H1 (cell line): ENCODE measurements at regions not wholly inside any gene's neighbourhood (a gene's known extent, or its start where the extent isn't known, plus 50 kb on each side); places are given as distances from the start of the nearest gene placed in this dataset.

ENCODE experiments used
- CTCF ChIA-PET: fragments of 300-600 bp; sonication (Branson Sonifier 250); formaldehyde crosslinking; loops from one replicate; lab custom pipeline; 2021; ENCODE audit not compliant: partially characterized antibody; lab: Charles Lee
- POLR2A ChIA-PET: fragments of 300-600 bp; sonication (Branson Sonifier 250); formaldehyde crosslinking; loops from one replicate; lab custom pipeline; 2021; ENCODE audit warnings: inconsistent platforms; ENCODE audit not compliant: partially characterized antibody; lab: Charles Lee
- DNase-seq, 2 experiments: peaks; one replicate each; pipeline versions ENCODE4 v3.0.0 to v3.0.0-alpha.2; 2010 to 2022; ENCODE audit warnings: low spot score in 2 of 2, low read depth in 1 of 2, mixed read lengths in 1 of 2
- FAIRE-seq: peaks from 2 replicates; lab custom pipeline; 2011; peaks lifted over from hg19 to GRCh38; lab: Jason Lieb, UNC
- H2AFZ ChIP-seq: 2 replicates; pipeline ENCODE4 v1.8.1; 2012; ENCODE audit warnings: low read length, inconsistent platforms
- H2AK5ac ChIP-seq: 2 replicates; pipeline ENCODE4 v1.6.1; 2013; ENCODE audit warnings: low read depth, low read length
- H2BK120ac ChIP-seq: replicated peaks from 2 replicates; pipeline ENCODE3; 2013; ENCODE audit warnings: low read depth, low read length, inconsistent platforms
- H2BK12ac ChIP-seq: 2 replicates; pipeline ENCODE4 v1.6.1; 2013; ENCODE audit warnings: low read depth, low read length
- H2BK15ac ChIP-seq: 2 replicates; pipeline ENCODE4 v1.6.1; 2013; ENCODE audit warnings: low read length
- H2BK20ac ChIP-seq: 2 replicates; pipeline ENCODE4 v1.6.1; 2013; ENCODE audit warnings: low read length
- H2BK5ac ChIP-seq: 2 replicates; pipeline ENCODE4 v1.6.1; 2013; ENCODE audit warnings: low read depth, low read length
- H3K14ac ChIP-seq: 2 replicates; pipeline ENCODE4 v1.6.1; 2013; ENCODE audit warnings: inconsistent platforms; ENCODE audit not compliant: insufficient read length
- H3K18ac ChIP-seq: 2 replicates; pipeline ENCODE4 v1.6.1; 2013; ENCODE audit warnings: low read length; ENCODE audit errors: extremely low read depth
- H3K23ac ChIP-seq: 2 replicates; pipeline ENCODE4 v1.6.1; 2013; ENCODE audit warnings: inconsistent platforms; ENCODE audit not compliant: insufficient read length
- H3K23me2 ChIP-seq: 2 replicates; pipeline ENCODE4 v1.6.1; 2013; ENCODE audit warnings: low read depth, low read length
- H3K27ac ChIP-seq: 2 replicates; pipeline ENCODE4 v1.6.1; 2011; ENCODE audit warnings: low read depth, low read length, inconsistent platforms
- H3K27me3 ChIP-seq, 4 experiments: replicated peaks in 1 of 4; 1 replicate in 1 of 4; 2 replicates in 3 of 4; pipeline versions ENCODE4 v1.6.1 to v1.8.1; 2011 to 2013; ENCODE audit warnings: low read length in 3 of 4, mild to moderate bottlenecking in 3 of 4, inconsistent platforms in 2 of 4, mixed read lengths in 2 of 4, moderate library complexity in 1 of 4; ENCODE audit not compliant: control insufficient read depth in 3 of 4, insufficient read depth in 3 of 4; ENCODE audit errors: extremely low read depth in 1 of 4
- H3K36me3 ChIP-seq, 4 experiments: 2 replicates each; pipeline versions ENCODE4 v1.6.1 to v1.8.1; 2011 to 2013; ENCODE audit warnings: mild to moderate bottlenecking in 4 of 4, low read length in 3 of 4, moderate library complexity in 2 of 4, control low read depth in 1 of 4, inconsistent platforms in 1 of 4; ENCODE audit not compliant: insufficient read depth in 4 of 4, control insufficient read depth in 2 of 4
- H3K4ac ChIP-seq: replicated peaks from 2 replicates; pipeline ENCODE3; 2013; ENCODE audit warnings: low read length, low read depth, mixed read lengths, inconsistent platforms; ENCODE audit not compliant: insufficient read length
- H3K4me1 ChIP-seq, 4 experiments: replicated peaks in 1 of 4; 1 replicate in 1 of 4; 2 replicates in 3 of 4; pipeline versions ENCODE4 v1.6.1 to v1.8.1; 2011 to 2013; ENCODE audit warnings: low read length in 3 of 4, inconsistent platforms in 2 of 4, mixed read lengths in 1 of 4; ENCODE audit not compliant: insufficient read depth in 4 of 4, control insufficient read depth in 3 of 4
- H3K4me2 ChIP-seq, 2 experiments: 2 replicates each; pipeline versions ENCODE4 v1.6.1 to v1.8.1; 2011 to 2013; ENCODE audit warnings: low read depth in 2 of 2, low read length in 2 of 2, control low read depth in 1 of 2, inconsistent platforms in 1 of 2, mild to moderate bottlenecking in 1 of 2; ENCODE audit not compliant: insufficient read depth in 1 of 2
- H3K4me3 ChIP-seq, 4 experiments: fragments of 200-600, 300-600 bp in 1 of 4; sonication (generic), shearing (Covaris generic), sonication (Bioruptor Twin) in 1 of 4; 2 replicates each; pipeline versions ENCODE4 v1.5.1 to v1.8.1; 2011 to 2016; ENCODE audit warnings: low read length in 4 of 4, low read depth in 3 of 4, control low read depth in 2 of 4, inconsistent platforms in 2 of 4, mild to moderate bottlenecking in 2 of 4, mixed read lengths in 1 of 4, moderate library complexity in 1 of 4; ENCODE audit not compliant: insufficient read depth in 2 of 4; ENCODE audit errors: extremely low read depth in 1 of 4
- H3K56ac ChIP-seq: replicated peaks from 2 replicates; pipeline ENCODE3; 2013; ENCODE audit warnings: low read depth, mild to moderate bottlenecking, mixed read lengths, low read length, inconsistent platforms; ENCODE audit not compliant: insufficient read length
- H3K79me1 ChIP-seq: 2 replicates; pipeline ENCODE4 v1.6.1; 2013; ENCODE audit warnings: low read depth, low read length, control low read depth
- H3K79me2 ChIP-seq, 2 experiments: 2 replicates each; pipeline versions ENCODE4 v1.6.1 to v1.8.1; 2012 to 2013; ENCODE audit warnings: low read length in 2 of 2, mild to moderate bottlenecking in 2 of 2, inconsistent platforms in 1 of 2; ENCODE audit not compliant: insufficient read depth in 2 of 2, control insufficient read depth in 1 of 2
- H3K9ac ChIP-seq, 4 experiments: replicated peaks in 1 of 4; 1 replicate in 1 of 4; 2 replicates in 3 of 4; pipeline versions ENCODE4 v1.6.1 to v1.8.1; 2011 to 2013; ENCODE audit warnings: low read depth in 3 of 4, low read length in 3 of 4, control low read depth in 2 of 4, mild to moderate bottlenecking in 2 of 4, moderate library complexity in 2 of 4, inconsistent platforms in 1 of 4; ENCODE audit errors: extremely low read depth in 1 of 4
- H3K9me3 ChIP-seq, 2 experiments: 2 replicates each; pipeline versions ENCODE4 v1.6.1 to v1.8.1; 2012 to 2013; ENCODE audit warnings: mild to moderate bottlenecking in 2 of 2, moderate library complexity in 2 of 2, control low read depth in 1 of 2, inconsistent platforms in 1 of 2, low read depth in 1 of 2, low read length in 1 of 2, mixed read lengths in 1 of 2; ENCODE audit not compliant: insufficient read depth in 2 of 2
- H4K20me1 ChIP-seq, 2 experiments: replicated peaks in 1 of 2; 2 replicates each; pipeline versions ENCODE3 to v1.8.1; 2011 to 2013; ENCODE audit warnings: inconsistent platforms in 2 of 2, low read length in 2 of 2, mild to moderate bottlenecking in 1 of 2; ENCODE audit not compliant: insufficient read depth in 2 of 2, control insufficient read depth in 1 of 2
- H4K5ac ChIP-seq: 2 replicates; pipeline ENCODE4 v1.6.1; 2013; ENCODE audit warnings: low read length, low read depth, mixed read lengths, inconsistent platforms; ENCODE audit not compliant: insufficient read length
- H4K8ac ChIP-seq: 2 replicates; pipeline ENCODE4 v1.8.0; 2013; ENCODE audit warnings: mild to moderate bottlenecking, moderate library complexity, low read length, inconsistent platforms; ENCODE audit not compliant: insufficient read depth; ENCODE audit errors: extremely low read depth
- H4K91ac ChIP-seq: replicated peaks from 2 replicates; pipeline ENCODE3; 2013; ENCODE audit warnings: low read length, mixed read lengths, inconsistent platforms; ENCODE audit not compliant: insufficient read length
- SRF ChIP-seq: IDR thresholded peaks from 2 replicates; pipeline ENCODE4 v1.6.1; 2011; ENCODE audit warnings: mild to moderate bottlenecking, low read depth, low read length, moderate library complexity
- TEAD4 ChIP-seq: IDR thresholded peaks from 2 replicates; pipeline ENCODE4 v1.6.1; 2012; ENCODE audit warnings: low read depth, low read length, inconsistent platforms, mixed read lengths
- WGBS, 2 experiments: shearing (Covaris generic) in 1 of 2; methylation state at CpG; one replicate each; pipeline versions ENCODE4 v1.1.6 to v1.1.7; 2013 to 2015; ENCODE audit warnings: low lambda C conversion rate in 2 of 2, mixed read lengths in 2 of 2, inconsistent platforms in 1 of 2, low coverage in 1 of 2, missing lambda C conversion rate in 1 of 2; ENCODE audit not compliant: insufficient replicate concordance in 2 of 2, insufficient coverage in 1 of 2, insufficient read length in 1 of 2; ENCODE audit errors: extremely low coverage in 1 of 2, missing lambda C conversion rate in 1 of 2; 5-methylcytosine and 5-hydroxymethylcytosine counted together

GRCh38 chr4:123204737-123205136 lies 191.9 kb upstream of the SPRY1 start:
- H2BK20ac ChIP-seq: no peak overlapping the region
- H3K18ac ChIP-seq: no peak overlapping the region
- no peak overlapping the region for H3K56ac ChIP-seq
- H3K23me2 ChIP-seq: no peaks in the 10 kb centered on the region
- no peaks in the 10 kb centered on the region for H3K36me3 ChIP-seq
- H3K23ac ChIP-seq: no peak overlapping the region
- H2BK15ac ChIP-seq: no peak overlapping the region
- H3K4me2 ChIP-seq: no peak overlapping the region
- H2BK12ac ChIP-seq: no peak overlapping the region
- FAIRE-seq (no peak), DNase-seq (no peak)
- ChIA-PET POLR2A (no interaction called here), CTCF (interaction anchor here (0.7 to 1.0 kb wide), 2 partner anchors 88 to 456 kb away, joined by 3 read pairs; no protein-coding TSS in a partner anchor)
- no peak overlapping the region for H4K5ac ChIP-seq
- H3K14ac ChIP-seq: no peak overlapping the region
- H2BK120ac ChIP-seq: no peak overlapping the region
- 38% methylated on average over 1 of the region's 1 CpG; no CpG with 5 or more reads in 1 of the 2 experiments for WGBS, 2 experiments
- H3K9ac ChIP-seq: no peak overlapping the region
- no peaks in the 10 kb centered on the region for H3K79me2 ChIP-seq
- no peaks in the 10 kb centered on the region for H3K27me3 ChIP-seq
- H3K4me1 ChIP-seq: peaks cover 0 to 3% (median 1%) of the 10 kb centered on the region in 4 experiments; a peak in 2 of 7 replicates
- no peaks in the 10 kb centered on the region for H3K79me1 ChIP-seq
- TF ChIP-seq TEAD4 (no peak), SRF (no peak)
- no peak overlapping the region for H2AK5ac ChIP-seq
- no peak overlapping the region for H4K8ac ChIP-seq
- H2BK5ac ChIP-seq: no peak overlapping the region
- no peak overlapping the region for H3K4ac ChIP-seq
- no peak overlapping the region for H3K27ac ChIP-seq
- H3K4me3 ChIP-seq: no peak overlapping the region
- no peak overlapping the region for H4K91ac ChIP-seq
- H2AFZ ChIP-seq: no peak overlapping the region
- H4K20me1 ChIP-seq: no peaks in the 10 kb centered on the region
- H3K9me3 ChIP-seq: no peaks in the 10 kb centered on the region
